SH-SY5Y (cell line): ENCODE measurements at regions not wholly inside any gene's neighbourhood (a gene's known extent, or its start where the extent isn't known, plus 50 kb on each side); places are given as distances from the start of the nearest gene placed in this dataset.

Experiments used
- GATA2 ChIP-seq: IDR thresholded peaks from 2 replicates; pipeline ENCODE4 v1.6.1; 2011; ENCODE audit warnings: mild to moderate bottlenecking, low read depth, low read length
- GATA3 ChIP-seq: IDR thresholded peaks from 2 replicates; pipeline ENCODE4 v1.6.1; 2011; ENCODE audit warnings: low read depth, mild to moderate bottlenecking, low read length, moderate library complexity

DNA sequence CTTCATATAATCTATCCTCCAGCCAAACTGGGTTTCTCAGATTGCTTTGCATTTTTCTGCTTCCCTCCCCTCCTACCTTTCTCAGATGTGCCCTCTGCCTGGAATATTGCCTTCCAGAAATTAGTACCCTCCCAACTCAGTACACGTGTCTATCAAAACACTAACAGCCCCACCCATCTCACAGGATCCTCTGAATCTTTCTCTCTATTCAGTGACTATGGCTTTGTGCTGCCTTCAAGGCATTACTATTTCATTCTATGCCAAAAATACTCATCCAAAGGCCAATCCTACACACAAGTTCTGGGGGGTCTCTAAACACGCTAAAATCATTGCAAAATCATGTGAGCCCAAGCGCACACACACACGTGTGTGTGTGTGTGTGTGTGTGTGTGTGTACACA lies 58.4 kb downstream of the ZNF281 start:
- TF ChIP-seq GATA2 (no peak), GATA3 (no peak)
